SW 1271 (cell line): ENCODE measurements at regions not wholly inside any gene's neighbourhood (a gene's known extent, or its start where the extent isn't known, plus 50 kb on each side); places are given as distances from the start of the nearest gene placed in this dataset.
"Not testable (repeated sequence)": the region's sequence is repeated elsewhere in the genome, so short reads cannot be mapped to it uniquely, and the experiment has no call there.

Experiments
- DNase-seq, 2 experiments: peaks; one replicate each; lab custom pipeline; 2025; lab: John Stamatoyannopoulos, UW

- DNase-seq, result no peak
Measured at GRCh38 chr2:133977405-133977804, 276.5 kb upstream of the MGAT5 start.

- no peak for DNase-seq
Measured at GRCh38 chr2:133982256-133982655, 271.6 kb upstream of the MGAT5 start.

- DNase-seq, result no peak
Measured at GRCh38 chr2:133985563-133985962, 268.3 kb upstream of the MGAT5 start.

GRCh38 chr2:133986081-133986837 is 267.6 kb upstream of the MGAT5 start:
- no peak for DNase-seq

GRCh38 chr2:133986881-133987795 is 266.7 kb upstream of the MGAT5 start:
- DNase-seq, result no peak

GRCh38 chr2:133988316-133988891 is 265.5 kb upstream of the MGAT5 start:
- no peak for DNase-seq

- no peak for DNase-seq
Measured at GRCh38 chr2:133991606-133992168, 262.2 kb upstream of the MGAT5 start.

- no peak for DNase-seq
Measured at GRCh38 chr2:133992454-133992853, 261.4 kb upstream of the MGAT5 start.

GRCh38 chr2:133993160-133993559 is 260.7 kb upstream of the MGAT5 start:
- no peak for DNase-seq

- DNase-seq, result not testable (repeated sequence)
Measured at GRCh38 chr2:133998726-133999125, 255.1 kb upstream of the MGAT5 start.

GRCh38 chr2:134002391-134002790 is 251.5 kb upstream of the MGAT5 start:
- no peak for DNase-seq

- DNase-seq, result no peak
Measured at GRCh38 chr2:134002921-134003320, 251.0 kb upstream of the MGAT5 start.

GRCh38 chr2:134004467-134004866 is 249.4 kb upstream of the MGAT5 start:
- DNase-seq, result no peak

GRCh38 chr2:134008837-134009236 is 245.0 kb upstream of the MGAT5 start:
- no peak for DNase-seq

GRCh38 chr2:134009440-134009839 is 244.4 kb upstream of the MGAT5 start:
- DNase-seq, result no peak

- DNase-seq, result not testable (repeated sequence)
Measured at GRCh38 chr2:134009906-134010305, 244.0 kb upstream of the MGAT5 start.

- no peak for DNase-seq
Measured at GRCh38 chr2:134011936-134012586, 241.8 kb upstream of the MGAT5 start.

- DNase-seq, result no peak
Measured at GRCh38 chr2:134014196-134014960, 239.5 kb upstream of the MGAT5 start.

- DNase-seq, result no peak
Measured at GRCh38 chr2:134019871-134020270, 234.0 kb upstream of the MGAT5 start.

GRCh38 chr2:134020608-134021007 is 233.3 kb upstream of the MGAT5 start:
- DNase-seq, result no peak
